ENCODE measurements at regions not wholly inside any gene's neighbourhood (a gene's known extent, or its start where the extent isn't known, plus 50 kb on each side); places are given as distances from the start of the nearest gene placed in this dataset.

DNA sequence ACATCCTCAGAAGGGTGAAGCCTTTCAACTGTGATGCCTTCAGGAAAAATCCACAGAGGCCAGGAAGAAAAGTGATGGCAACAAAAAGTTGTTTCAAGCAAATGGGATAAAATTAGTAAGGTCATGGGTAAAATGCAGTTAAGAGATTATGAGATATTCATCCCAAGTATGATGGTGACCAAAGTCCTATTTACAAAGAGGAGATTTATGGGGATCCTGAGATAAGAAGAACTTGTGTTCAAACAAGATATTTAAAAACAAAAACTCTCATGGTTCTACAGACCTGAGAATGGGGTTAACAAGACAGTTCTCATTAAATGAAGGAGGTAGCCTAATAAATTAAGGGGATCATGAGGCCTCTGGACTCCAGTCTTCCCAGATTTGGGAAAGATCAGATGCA, 184.4 kb downstream of the FCRL5 start:
- intact Hi-C loops (cut with DNase I, micrococcal nuclease): no loop called here
- no peaks in the 10 kb centered on the region for H3K9me3 ChIP-seq (ENCODE audit: control insufficient read depth in 1 of 2, insufficient read depth in 1 of 2, low read length in 2 of 2)
- Mint-ChIP-seq H3K4me3 (no peak overlapping the region), H3K27ac (no peak overlapping the region), H3K27me3 (peaks cover 4% of the 10 kb centered on the region), H3K9me3 (no peaks in the 10 kb centered on the region), H3K36me3 (ENCODE audit: low read depth) (no peaks in the 10 kb centered on the region), H3K4me1 (ENCODE audit: low read depth) (no peaks in the 10 kb centered on the region)
- TF ChIP-seq, protein P1, sequence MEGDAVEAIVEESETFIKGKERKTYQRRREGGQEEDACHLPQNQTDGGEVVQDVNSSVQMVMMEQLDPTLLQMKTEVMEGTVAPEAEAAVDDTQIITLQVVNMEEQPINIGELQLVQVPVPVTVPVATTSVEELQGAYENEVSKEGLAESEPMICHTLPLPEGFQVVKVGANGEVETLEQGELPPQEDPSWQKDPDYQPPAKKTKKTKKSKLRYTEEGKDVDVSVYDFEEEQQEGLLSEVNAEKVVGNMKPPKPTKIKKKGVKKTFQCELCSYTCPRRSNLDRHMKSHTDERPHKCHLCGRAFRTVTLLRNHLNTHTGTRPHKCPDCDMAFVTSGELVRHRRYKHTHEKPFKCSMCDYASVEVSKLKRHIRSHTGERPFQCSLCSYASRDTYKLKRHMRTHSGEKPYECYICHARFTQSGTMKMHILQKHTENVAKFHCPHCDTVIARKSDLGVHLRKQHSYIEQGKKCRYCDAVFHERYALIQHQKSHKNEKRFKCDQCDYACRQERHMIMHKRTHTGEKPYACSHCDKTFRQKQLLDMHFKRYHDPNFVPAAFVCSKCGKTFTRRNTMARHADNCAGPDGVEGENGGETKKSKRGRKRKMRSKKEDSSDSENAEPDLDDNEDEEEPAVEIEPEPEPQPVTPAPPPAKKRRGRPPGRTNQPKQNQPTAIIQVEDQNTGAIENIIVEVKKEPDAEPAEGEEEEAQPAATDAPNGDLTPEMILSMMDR (IDR thresholded peaks at IDR 0.05): no peak
- ChIA-PET CTCF (no interaction called here), POLR2A (no interaction called here)
- no peak overlapping the region for H3K4me3 ChIP-seq (ENCODE audit: low read length)
- no peaks in the 10 kb centered on the region for H3K27me3 ChIP-seq (ENCODE audit: control insufficient read depth in 1 of 2, insufficient read depth in 2 of 2, low read length in 2 of 2)
- H3K36me3 ChIP-seq (ENCODE audit: insufficient read depth, low read length): no peaks in the 10 kb centered on the region
- no peak for ATAC-seq (ENCODE audit: poor library complexity)
- no peaks in the 10 kb centered on the region for H3K4me1 ChIP-seq (ENCODE audit: insufficient read depth, low read length)
- no peak overlapping the region for H3K27ac ChIP-seq (ENCODE audit: low read depth in 1 of 2, low read length in 2 of 2)
- no peak for DNase-seq

DNA sequence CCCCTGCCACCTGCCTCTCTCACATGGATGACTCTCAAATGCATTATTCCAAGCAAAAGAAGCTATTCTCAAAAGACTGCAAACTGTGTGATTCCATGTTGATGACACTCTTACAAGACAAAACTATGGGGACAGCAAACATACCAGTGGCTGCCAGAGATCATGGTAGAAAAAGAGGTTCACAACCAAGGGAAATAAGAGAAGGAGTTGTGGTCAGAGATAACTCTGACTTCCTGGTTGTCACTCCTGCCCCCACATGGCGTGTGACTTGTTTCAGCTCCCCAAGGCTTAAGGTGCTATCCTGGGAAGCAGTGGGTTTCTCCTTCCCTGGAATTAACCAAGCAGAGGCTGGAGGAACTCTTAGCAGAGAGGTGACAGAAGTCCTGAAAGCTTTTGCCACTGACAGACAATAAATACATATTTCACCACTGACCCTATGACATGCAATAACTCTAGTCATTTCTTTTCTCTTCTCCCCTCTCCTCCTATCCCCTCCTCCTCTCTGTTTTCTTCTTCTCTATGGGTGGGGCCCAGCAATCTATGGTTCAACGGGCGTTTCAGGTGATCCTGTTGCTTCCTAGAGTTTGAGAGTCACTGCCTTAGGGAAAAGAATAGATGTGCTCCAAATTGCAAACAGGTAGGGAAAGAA, 185.1 kb downstream of the FCRL5 start:
- peaks cover 4% of the 10 kb centered on the region for H3K27me3 Mint-ChIP-seq
- no peak for ATAC-seq (ENCODE audit: poor library complexity)
- H3K27ac Mint-ChIP-seq: no peak overlapping the region
- no peak for DNase-seq
- Histone ChIP-seq H3K4me3 (ENCODE audit: low read length) (no peak overlapping the region), H3K9me3 (ENCODE audit: control insufficient read depth in 1 of 2, insufficient read depth in 1 of 2, low read length in 2 of 2) (no peaks in the 10 kb centered on the region), H3K27me3 (ENCODE audit: control insufficient read depth in 1 of 2, insufficient read depth in 2 of 2, low read length in 2 of 2) (no peaks in the 10 kb centered on the region), H3K36me3 (ENCODE audit: insufficient read depth, low read length) (no peaks in the 10 kb centered on the region), H3K4me1 (ENCODE audit: insufficient read depth, low read length) (no peaks in the 10 kb centered on the region), H3K27ac (ENCODE audit: low read depth in 1 of 2, low read length in 2 of 2) (no peak overlapping the region)
- no peaks in the 10 kb centered on the region for H3K4me1 Mint-ChIP-seq (ENCODE audit: low read depth)
- CTCF ChIA-PET: no interaction called here
- H3K4me3 Mint-ChIP-seq: no peak overlapping the region
- TF ChIP-seq, protein P1 (IDR thresholded peaks at IDR 0.05): no peak
- no peaks in the 10 kb centered on the region for H3K9me3 Mint-ChIP-seq
- H3K36me3 Mint-ChIP-seq (ENCODE audit: low read depth): no peaks in the 10 kb centered on the region
- intact Hi-C loops (cut with DNase I, micrococcal nuclease): no loop called here
- POLR2A ChIA-PET: no interaction called here

DNA sequence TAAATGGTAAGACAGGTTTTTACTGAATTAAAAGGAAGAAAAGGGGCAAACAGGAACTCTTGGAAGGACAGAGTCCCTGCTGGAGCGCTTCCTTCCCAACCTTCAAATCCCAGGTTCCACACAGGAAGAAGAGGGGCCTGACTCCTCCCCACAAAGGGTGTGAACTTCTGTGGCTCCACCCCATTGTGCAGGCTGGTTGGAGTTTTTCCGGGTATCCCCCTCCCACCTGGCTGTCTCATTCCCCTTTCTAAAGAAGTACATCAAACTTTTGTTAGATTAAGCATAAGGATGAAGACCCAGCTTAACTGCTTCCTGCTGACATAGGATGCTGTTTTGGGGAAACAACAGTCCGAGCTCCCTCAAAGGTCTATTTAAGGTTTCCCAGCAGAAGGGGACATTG, 187.7 kb downstream of the FCRL5 start:
- TF ChIP-seq, protein P1 (IDR thresholded peaks at IDR 0.05): no peak

More for the DNA sequence above, 187.7 kb downstream of the FCRL5 start:
- Mint-ChIP-seq H3K4me3 (no peak overlapping the region), H3K27me3 (no peaks in the 10 kb centered on the region), H3K9me3 (no peaks in the 10 kb centered on the region), H3K36me3 (ENCODE audit: low read depth) (no peaks in the 10 kb centered on the region), H3K4me1 (ENCODE audit: low read depth) (no peaks in the 10 kb centered on the region), H3K27ac (no peak overlapping the region)
- H3K27ac ChIP-seq (ENCODE audit: low read depth in 1 of 2, low read length in 2 of 2): no peak overlapping the region
- DNase-seq: no peak
- ChIA-PET CTCF (no interaction called here), POLR2A (no interaction called here)
- H3K4me3 ChIP-seq (ENCODE audit: low read length): no peak overlapping the region
- intact Hi-C loops (cut with DNase I, micrococcal nuclease): no loop called here
- H3K27me3 ChIP-seq (ENCODE audit: control insufficient read depth in 1 of 2, insufficient read depth in 2 of 2, low read length in 2 of 2): no peaks in the 10 kb centered on the region
- no peaks in the 10 kb centered on the region for H3K36me3 ChIP-seq (ENCODE audit: insufficient read depth, low read length)
- no peaks in the 10 kb centered on the region for H3K4me1 ChIP-seq (ENCODE audit: insufficient read depth, low read length)
- ATAC-seq (ENCODE audit: poor library complexity): no peak
- H3K9me3 ChIP-seq (ENCODE audit: control insufficient read depth in 1 of 2, insufficient read depth in 1 of 2, low read length in 2 of 2): no peaks in the 10 kb centered on the region
